HEK293 (cell line): ENCODE measurements at regions not wholly inside any gene's neighbourhood (a gene's known extent, or its start where the extent isn't known, plus 50 kb on each side); places are given as distances from the start of the nearest gene placed in this dataset.

ENCODE experiments used
- CTCF ChIA-PET: fragments of 350-600 bp; formaldehyde crosslinking; extraction: SDS; loops from one replicate; lab custom pipeline; 2021; ENCODE audit warnings: antibody characterized with exemption; lab: Yijun Ruan, JAX
- POLR2A ChIA-PET: fragments of 300-600 bp; formaldehyde crosslinking; extraction: SDS; loops from one replicate; lab custom pipeline; 2020; ENCODE audit warnings: antibody characterized with exemption, inconsistent platforms; lab: Yijun Ruan, JAX
- H3K27ac ChIP-seq: fragments of 200-500 bp; sonication (Bioruptor generic); 2 replicates; pipeline ENCODE4 v1.5.1; 2014; ENCODE audit warnings: low read depth, low read length, control low read depth, inconsistent platforms; ENCODE audit errors: extremely low read depth
- H3K36me3 ChIP-seq, 2 experiments: fragments of 200-500 bp in 1 of 2; sonication (Bioruptor generic) in 1 of 2; 1 replicate in 1 of 2; 2 replicates in 1 of 2; pipeline ENCODE4 v1.5.1; 2014 to 2017; ENCODE audit warnings: inconsistent platforms in 2 of 2, low read length in 2 of 2; ENCODE audit not compliant: control insufficient read depth in 2 of 2, insufficient read depth in 1 of 2
- H3K4me1 ChIP-seq: fragments of 200-500 bp; sonication (Bioruptor generic); 2 replicates; pipeline ENCODE4 v1.5.1; 2014; ENCODE audit warnings: mild to moderate bottlenecking, low read length, inconsistent platforms; ENCODE audit not compliant: control insufficient read depth, insufficient read depth
- H3K4me3 ChIP-seq: 2 replicates; pipeline ENCODE4 v1.5.1; 2011; ENCODE audit warnings: low read depth, mild to moderate bottlenecking, control low read depth, low read length, moderate library complexity
- H3K9me3 ChIP-seq: fragments of 200-500 bp; sonication (Bioruptor generic); 2 replicates; pipeline ENCODE4 v1.5.1; 2014; ENCODE audit warnings: low read depth, low read length, inconsistent platforms; ENCODE audit not compliant: control insufficient read depth, insufficient read depth
- BCL11B ChIP-seq: fragments of 450-650 bp; formaldehyde crosslinking; IDR thresholded peaks from 2 replicates; pipeline ENCODE4 v1.5.1; 2016; ENCODE audit warnings: low read depth, missing biosample characterization, missing genetic modification characterization
- SP3 ChIP-seq: fragments of 450-650 bp; formaldehyde crosslinking; IDR thresholded peaks from 2 replicates; pipeline ENCODE4 v1.5.1; 2016; ENCODE audit warnings: missing biosample characterization, missing genetic modification characterization
- ZFP41 ChIP-seq: fragments of 450-650 bp; formaldehyde crosslinking; IDR thresholded peaks from 2 replicates; pipeline ENCODE4 v1.5.1; 2016; ENCODE audit warnings: missing biosample characterization, missing genetic modification characterization, borderline replicate concordance
- ZNF112 ChIP-seq: fragments of 450-650 bp; formaldehyde crosslinking; IDR thresholded peaks from 2 replicates; pipeline ENCODE4 v1.5.0; 2017; ENCODE audit warnings: missing biosample characterization, missing genetic modification characterization
- ZNF211 ChIP-seq: fragments of 450-650 bp; formaldehyde crosslinking; IDR thresholded peaks from 2 replicates; pipeline ENCODE4 v1.5.1; 2016; ENCODE audit warnings: low read depth, missing biosample characterization, missing genetic modification characterization
- ZNF266 ChIP-seq: fragments of 450-650 bp; formaldehyde crosslinking; IDR thresholded peaks from 2 replicates; pipeline ENCODE4 v1.5.1; 2016; ENCODE audit warnings: missing biosample characterization, missing genetic modification characterization, low read depth
- ZNF366 ChIP-seq: fragments of 450-650 bp; formaldehyde crosslinking; conservative IDR thresholded peaks from 2 replicates; pipeline ENCODE4 v1.5.1; 2016; ENCODE audit warnings: missing biosample characterization, missing genetic modification characterization
- ZNF404 ChIP-seq: fragments of 450-650 bp; formaldehyde crosslinking; IDR thresholded peaks from 2 replicates; pipeline ENCODE4 v1.5.1; 2017; ENCODE audit warnings: missing biosample characterization, missing genetic modification characterization
- ZNF416 ChIP-seq: fragments of 450-650 bp; formaldehyde crosslinking; IDR thresholded peaks from 2 replicates; pipeline ENCODE4 v1.5.1; 2016; ENCODE audit warnings: missing biosample characterization, missing genetic modification characterization
- ZNF549 ChIP-seq: fragments of 450-650 bp; IDR thresholded peaks from 2 replicates; pipeline ENCODE4 v1.5.1; 2018; ENCODE audit warnings: missing biosample characterization, missing genetic modification characterization, mild to moderate bottlenecking, inconsistent platforms, moderate library complexity
- ZNF621 ChIP-seq: fragments of 450-650 bp; formaldehyde crosslinking; IDR thresholded peaks from 2 replicates; pipeline ENCODE4 v1.5.1; 2017; ENCODE audit warnings: missing biosample characterization, missing genetic modification characterization
- ZNF830 ChIP-seq: fragments of 450-650 bp; IDR thresholded peaks from 2 replicates; pipeline ENCODE4 v1.5.0; 2018; ENCODE audit warnings: missing biosample characterization, missing genetic modification characterization, low read depth, mild to moderate bottlenecking, moderate library complexity
- TF ChIP-seq, protein P1 (sequence below): fragments of 450-650 bp; formaldehyde crosslinking; IDR thresholded peaks from 2 replicates; pipeline ENCODE4 v1.5.1; 2017; ENCODE audit warnings: missing biosample characterization, missing genetic modification characterization
- TF ChIP-seq, protein P2 (sequence below): fragments of 450-650 bp; formaldehyde crosslinking; IDR thresholded peaks from 2 replicates; pipeline ENCODE4 v1.5.0; 2017; ENCODE audit warnings: missing biosample characterization, missing genetic modification characterization, borderline replicate concordance
- TF ChIP-seq, protein P3 (sequence below): IDR thresholded peaks from 2 replicates; pipeline ENCODE4 v1.6.1; 2011; ENCODE audit warnings: mild to moderate bottlenecking, low read depth, low read length, borderline replicate concordance
- TF ChIP-seq, protein P4 (sequence below): fragments of 450-650 bp; formaldehyde crosslinking; conservative IDR thresholded peaks from 2 replicates; pipeline ENCODE4 v1.5.1; 2016; ENCODE audit warnings: low read depth, missing biosample characterization, missing genetic modification characterization

DNA sequence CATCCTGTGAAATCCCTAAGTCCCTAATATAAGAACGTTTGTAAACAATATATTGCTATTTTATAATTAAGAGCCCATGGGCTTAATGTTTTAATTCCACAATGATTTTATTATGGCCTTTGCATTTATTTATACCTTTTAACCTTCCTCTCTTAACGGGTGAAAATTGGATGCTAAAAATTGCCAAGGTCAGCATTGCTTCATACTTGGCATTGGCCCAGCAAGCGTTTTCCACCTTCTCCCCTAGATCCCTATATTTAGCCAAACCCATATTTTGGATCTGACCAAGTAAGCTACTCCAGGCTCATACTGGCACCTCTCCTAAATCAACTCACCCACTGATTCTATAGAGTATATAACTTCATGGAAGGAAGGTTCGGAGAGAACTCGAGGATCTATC is 188.0 kb upstream of the NR2F2 start:
- H3K9me3 ChIP-seq = no peaks in the 10 kb centered on the region
- H3K27ac ChIP-seq = no peak overlapping the region
- CTCF ChIA-PET = interaction anchor here (0.6 kb wide), 1 partner anchor 20 kb away, joined by 3 read pairs; no protein-coding TSS in a partner anchor
- H3K4me1 ChIP-seq = no peaks in the 10 kb centered on the region
- no peaks in the 10 kb centered on the region for H3K36me3 ChIP-seq
- no peak overlapping the region for H3K4me3 ChIP-seq
- TF ChIP-seq ZNF211 (tag by site-specific recombination) (no peak), ZFP41 (tag by site-specific recombination) (no peak), ZNF830 (tag by site-specific recombination) (no peak), ZNF112 (tag by site-specific recombination) (no peak), ZNF621 (tag by site-specific recombination) (no peak), ZNF549 (tag by site-specific recombination) (no peak), ZNF366 (tag by site-specific recombination) (no peak), ZNF266 (no peak), ZNF416 (tag by site-specific recombination) (no peak), ZNF404 (tag by site-specific recombination) (no peak), SP3 (no peak), BCL11B (tag by site-specific recombination) (no peak)
- TF ChIP-seq, protein P1, sequence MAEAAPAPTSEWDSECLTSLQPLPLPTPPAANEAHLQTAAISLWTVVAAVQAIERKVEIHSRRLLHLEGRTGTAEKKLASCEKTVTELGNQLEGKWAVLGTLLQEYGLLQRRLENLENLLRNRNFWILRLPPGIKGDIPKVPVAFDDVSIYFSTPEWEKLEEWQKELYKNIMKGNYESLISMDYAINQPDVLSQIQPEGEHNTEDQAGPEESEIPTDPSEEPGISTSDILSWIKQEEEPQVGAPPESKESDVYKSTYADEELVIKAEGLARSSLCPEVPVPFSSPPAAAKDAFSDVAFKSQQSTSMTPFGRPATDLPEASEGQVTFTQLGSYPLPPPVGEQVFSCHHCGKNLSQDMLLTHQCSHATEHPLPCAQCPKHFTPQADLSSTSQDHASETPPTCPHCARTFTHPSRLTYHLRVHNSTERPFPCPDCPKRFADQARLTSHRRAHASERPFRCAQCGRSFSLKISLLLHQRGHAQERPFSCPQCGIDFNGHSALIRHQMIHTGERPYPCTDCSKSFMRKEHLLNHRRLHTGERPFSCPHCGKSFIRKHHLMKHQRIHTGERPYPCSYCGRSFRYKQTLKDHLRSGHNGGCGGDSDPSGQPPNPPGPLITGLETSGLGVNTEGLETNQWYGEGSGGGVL (tag by site-specific recombination) = no peak
- TF ChIP-seq, protein P2, sequence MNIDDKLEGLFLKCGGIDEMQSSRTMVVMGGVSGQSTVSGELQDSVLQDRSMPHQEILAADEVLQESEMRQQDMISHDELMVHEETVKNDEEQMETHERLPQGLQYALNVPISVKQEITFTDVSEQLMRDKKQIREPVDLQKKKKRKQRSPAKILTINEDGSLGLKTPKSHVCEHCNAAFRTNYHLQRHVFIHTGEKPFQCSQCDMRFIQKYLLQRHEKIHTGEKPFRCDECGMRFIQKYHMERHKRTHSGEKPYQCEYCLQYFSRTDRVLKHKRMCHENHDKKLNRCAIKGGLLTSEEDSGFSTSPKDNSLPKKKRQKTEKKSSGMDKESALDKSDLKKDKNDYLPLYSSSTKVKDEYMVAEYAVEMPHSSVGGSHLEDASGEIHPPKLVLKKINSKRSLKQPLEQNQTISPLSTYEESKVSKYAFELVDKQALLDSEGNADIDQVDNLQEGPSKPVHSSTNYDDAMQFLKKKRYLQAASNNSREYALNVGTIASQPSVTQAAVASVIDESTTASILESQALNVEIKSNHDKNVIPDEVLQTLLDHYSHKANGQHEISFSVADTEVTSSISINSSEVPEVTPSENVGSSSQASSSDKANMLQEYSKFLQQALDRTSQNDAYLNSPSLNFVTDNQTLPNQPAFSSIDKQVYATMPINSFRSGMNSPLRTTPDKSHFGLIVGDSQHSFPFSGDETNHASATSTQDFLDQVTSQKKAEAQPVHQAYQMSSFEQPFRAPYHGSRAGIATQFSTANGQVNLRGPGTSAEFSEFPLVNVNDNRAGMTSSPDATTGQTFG = no peak
- TF ChIP-seq, protein P3, sequence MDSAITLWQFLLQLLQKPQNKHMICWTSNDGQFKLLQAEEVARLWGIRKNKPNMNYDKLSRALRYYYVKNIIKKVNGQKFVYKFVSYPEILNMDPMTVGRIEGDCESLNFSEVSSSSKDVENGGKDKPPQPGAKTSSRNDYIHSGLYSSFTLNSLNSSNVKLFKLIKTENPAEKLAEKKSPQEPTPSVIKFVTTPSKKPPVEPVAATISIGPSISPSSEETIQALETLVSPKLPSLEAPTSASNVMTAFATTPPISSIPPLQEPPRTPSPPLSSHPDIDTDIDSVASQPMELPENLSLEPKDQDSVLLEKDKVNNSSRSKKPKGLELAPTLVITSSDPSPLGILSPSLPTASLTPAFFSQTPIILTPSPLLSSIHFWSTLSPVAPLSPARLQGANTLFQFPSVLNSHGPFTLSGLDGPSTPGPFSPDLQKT = no peak
- TF ChIP-seq, protein P4, sequence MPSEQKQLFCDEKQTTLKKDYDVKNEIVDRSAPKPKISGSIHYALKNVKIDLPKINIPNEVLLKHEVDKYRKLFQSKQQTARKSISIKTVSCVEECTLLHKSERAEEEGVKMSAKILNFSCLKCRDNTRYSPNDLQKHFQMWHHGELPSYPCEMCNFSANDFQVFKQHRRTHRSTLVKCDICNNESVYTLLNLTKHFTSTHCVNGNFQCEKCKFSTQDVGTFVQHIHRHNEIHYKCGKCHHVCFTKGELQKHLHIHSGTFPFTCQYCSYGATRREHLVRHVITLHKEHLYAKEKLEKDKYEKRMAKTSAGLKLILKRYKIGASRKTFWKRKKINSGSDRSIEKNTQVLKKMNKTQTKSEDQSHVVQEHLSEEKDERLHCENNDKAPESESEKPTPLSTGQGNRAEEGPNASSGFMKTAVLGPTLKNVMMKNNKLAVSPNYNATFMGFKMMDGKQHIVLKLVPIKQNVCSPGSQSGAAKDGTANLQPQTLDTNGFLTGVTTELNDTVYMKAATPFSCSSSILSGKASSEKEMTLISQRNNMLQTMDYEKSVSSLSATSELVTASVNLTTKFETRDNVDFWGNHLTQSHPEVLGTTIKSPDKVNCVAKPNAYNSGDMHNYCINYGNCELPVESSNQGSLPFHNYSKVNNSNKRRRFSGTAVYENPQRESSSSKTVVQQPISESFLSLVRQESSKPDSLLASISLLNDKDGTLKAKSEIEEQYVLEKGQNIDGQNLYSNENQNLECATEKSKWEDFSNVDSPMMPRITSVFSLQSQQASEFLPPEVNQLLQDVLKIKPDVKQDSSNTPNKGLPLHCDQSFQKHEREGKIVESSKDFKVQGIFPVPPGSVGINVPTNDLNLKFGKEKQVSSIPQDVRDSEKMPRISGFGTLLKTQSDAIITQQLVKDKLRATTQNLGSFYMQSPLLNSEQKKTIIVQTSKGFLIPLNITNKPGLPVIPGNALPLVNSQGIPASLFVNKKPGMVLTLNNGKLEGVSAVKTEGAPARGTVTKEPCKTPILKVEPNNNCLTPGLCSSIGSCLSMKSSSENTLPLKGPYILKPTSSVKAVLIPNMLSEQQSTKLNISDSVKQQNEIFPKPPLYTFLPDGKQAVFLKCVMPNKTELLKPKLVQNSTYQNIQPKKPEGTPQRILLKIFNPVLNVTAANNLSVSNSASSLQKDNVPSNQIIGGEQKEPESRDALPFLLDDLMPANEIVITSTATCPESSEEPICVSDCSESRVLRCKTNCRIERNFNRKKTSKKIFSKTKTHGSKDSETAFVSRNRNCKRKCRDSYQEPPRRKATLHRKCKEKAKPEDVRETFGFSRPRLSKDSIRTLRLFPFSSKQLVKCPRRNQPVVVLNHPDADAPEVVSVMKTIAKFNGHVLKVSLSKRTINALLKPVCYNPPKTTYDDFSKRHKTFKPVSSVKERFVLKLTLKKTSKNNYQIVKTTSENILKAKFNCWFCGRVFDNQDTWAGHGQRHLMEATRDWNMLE (tag by site-specific recombination) = no peak
- TF ChIP-seq, all 188 proteins: peak for 0
- POLR2A ChIA-PET = no interaction called here
